GM12878 (cell line): ENCODE measurements at regions not wholly inside any gene's neighbourhood (a gene's known extent, or its start where the extent isn't known, plus 50 kb on each side); places are given as distances from the start of the nearest gene placed in this dataset.

Experiments used
- ATAC-seq: fragments of 200-7000 bp; cut with Tn5 transposase; 3 replicates; pipeline ENCODE4 v1.9.1; 2020; ENCODE audit warnings: mild to moderate bottlenecking, moderate library complexity
- BruUV-seq: library from RNA; stranded (reverse); fragments of 400-500 nt; replicated peaks from 2 replicates; lab custom pipeline; 2021; lab: Mats Ljungman, UMichigan
- CTCF ChIA-PET: fragments of 300-600 bp; sonication (Branson Sonifier 250); formaldehyde crosslinking; extraction: SDS; loops from one replicate; lab custom pipeline; 2021; ENCODE audit warnings: inconsistent platforms; lab: Yijun Ruan, JAX
- POLR2A ChIA-PET: fragments of 350-600 bp; formaldehyde crosslinking; extraction: SDS; loops from one replicate; lab custom pipeline; 2021; ENCODE audit warnings: inconsistent platforms; lab: Charles Lee
- RAD21 ChIA-PET: fragments of 300-600 bp; sonication (Branson Sonifier 250); formaldehyde crosslinking; loops from one replicate; lab custom pipeline; 2023; ENCODE audit warnings: antibody characterized with exemption; ENCODE audit not compliant: unreplicated experiment; lab: Charles Lee
- SMC1A ChIA-PET: fragments of 300-600 bp; sonication (Branson Sonifier 250); formaldehyde crosslinking; loops from one replicate; lab custom pipeline; 2023; ENCODE audit not compliant: unreplicated experiment, uncharacterized antibody; lab: Charles Lee
- DNase-seq: peaks from one replicate; pipeline ENCODE4 v3.0.0-alpha.2; 2011; ENCODE audit warnings: low read depth, low spot score
- FAIRE-seq: peaks from 3 replicates; lab custom pipeline; 2011; peaks lifted over from hg19 to GRCh38; lab: Jason Lieb, UNC
- H2AFZ ChIP-seq: 2 replicates; pipeline ENCODE4 v1.6.0; 2011; ENCODE audit warnings: low read depth, low read length, control low read depth; ENCODE audit not compliant: control insufficient read depth
- H3K27ac ChIP-seq: 2 replicates; pipeline ENCODE4 v1.5.1; 2011; ENCODE audit warnings: control low read depth; ENCODE audit not compliant: control insufficient read depth, insufficient read depth
- H3K27me3 ChIP-seq, 2 experiments: replicated peaks in 1 of 2; 2 replicates each; pipeline versions ENCODE4 v1.6.0 to v1.6.1; 2011; ENCODE audit warnings: low read length in 1 of 2; ENCODE audit not compliant: control insufficient read depth in 2 of 2, insufficient read depth in 2 of 2
- H3K36me3 ChIP-seq, 2 experiments: 2 replicates each; pipeline ENCODE4 v1.5.1; 2011; ENCODE audit warnings: low read length in 1 of 2; ENCODE audit not compliant: control insufficient read depth in 2 of 2, insufficient read depth in 2 of 2
- H3K4me1 ChIP-seq: 2 replicates; pipeline ENCODE4 v1.6.1; 2011; ENCODE audit warnings: mild to moderate bottlenecking, low read length, moderate library complexity, mixed read lengths; ENCODE audit not compliant: control insufficient read depth, insufficient read depth
- H3K4me2 ChIP-seq: 2 replicates; pipeline ENCODE4 v1.6.0; 2011; ENCODE audit warnings: control low read depth; ENCODE audit not compliant: control insufficient read depth, insufficient read depth
- H3K4me3 ChIP-seq: fragments of 200-600 bp; sonication (generic); 2 replicates; pipeline ENCODE4 v1.5.1; 2016
- H3K79me2 ChIP-seq: 2 replicates; pipeline ENCODE4 v1.6.0; 2011; ENCODE audit warnings: low read length; ENCODE audit not compliant: control insufficient read depth, insufficient read depth
- H3K9ac ChIP-seq: 2 replicates; pipeline ENCODE4 v1.8.0; 2011; ENCODE audit warnings: low read length, control low read depth, mixed read lengths; ENCODE audit not compliant: control insufficient read depth, insufficient read depth
- H3K9me3 ChIP-seq: replicated peaks from 3 replicates; pipeline ENCODE4 v1.5.1; 2011; ENCODE audit warnings: mild to moderate bottlenecking, low read length; ENCODE audit not compliant: control insufficient read depth, insufficient read depth
- H4K20me1 ChIP-seq: 2 replicates; pipeline ENCODE4 v1.6.0; 2011; ENCODE audit not compliant: control insufficient read depth, insufficient read depth
- CHD4 ChIP-seq: fragments of 200-600 bp; sonication (generic); IDR thresholded peaks from 2 replicates; pipeline ENCODE4 v1.6.1; 2016; ENCODE audit warnings: mild to moderate bottlenecking
- CTCF ChIP-seq, 3 experiments: IDR thresholded peaks in 2 of 3; conservative IDR thresholded peaks in 1 of 3; 2 replicates each; pipeline ENCODE4 v1.5.1; 2011; ENCODE audit warnings: low read depth in 3 of 3, low read length in 3 of 3, mild to moderate bottlenecking in 3 of 3, control low read depth in 2 of 3, moderate library complexity in 2 of 3, inconsistent platforms in 1 of 3, mixed read lengths in 1 of 3; ENCODE audit not compliant: control insufficient read depth in 2 of 3, insufficient read depth in 1 of 3; ENCODE audit errors: extremely low read depth in 1 of 3
- FOXK2 ChIP-seq: fragments of 450-650 bp; IDR thresholded peaks from 2 replicates; pipeline ENCODE4 v1.6.1; 2017; ENCODE audit warnings: mild to moderate bottlenecking, moderate library complexity
- PBX3 ChIP-seq: IDR thresholded peaks from 2 replicates; pipeline ENCODE4 v1.6.1; 2011; ENCODE audit warnings: mild to moderate bottlenecking, low read depth, low read length, moderate library complexity; ENCODE audit not compliant: insufficient replicate concordance
- TCF3 ChIP-seq: IDR thresholded peaks from 2 replicates; pipeline ENCODE4 v1.6.1; 2012; ENCODE audit warnings: low read depth, mild to moderate bottlenecking, low read length, borderline replicate concordance; ENCODE audit not compliant: insufficient read depth
- TCF7 ChIP-seq: IDR thresholded peaks from 2 replicates; pipeline ENCODE4 v1.6.1; 2014; ENCODE audit warnings: antibody characterized with exemption, borderline replicate concordance
- WGBS: methylation state at CpG from one replicate; pipeline ENCODE4 v1.1.6; 2016; ENCODE audit warnings: low lambda C conversion rate; ENCODE audit not compliant: insufficient replicate concordance, insufficient coverage; ENCODE audit errors: missing lambda C conversion rate; 5-methylcytosine and 5-hydroxymethylcytosine counted together
- in situ Hi-C: fragments of 300-500 bp; cut with MboI; formaldehyde crosslinking; loops from 9 replicates; pipeline ENCODE4 v1.14.3; 2018; ENCODE audit warnings: mixed read lengths
- intact Hi-C: fragments of 100-400 bp; cut with micrococcal nuclease; formaldehyde crosslinking; loops from one replicate; pipeline ENCODE4 v1.14.2; 2022; ENCODE audit not compliant: unreplicated experiment
- TF ChIP-seq, protein P1 (sequence below): IDR thresholded peaks from 2 replicates; pipeline ENCODE4 v1.6.1; 2011; ENCODE audit warnings: borderline replicate concordance, low read depth, mild to moderate bottlenecking, moderate library complexity, low read length; ENCODE audit not compliant: insufficient read depth, poor library complexity, severe bottlenecking

GRCh38 chr12:91667694-91668093 lies 478.0 kb downstream of the BTG1 start:
- no peaks in the 10 kb centered on the region for H3K36me3 ChIP-seq
- no peaks in the 10 kb centered on the region for H3K4me1 ChIP-seq
- no peaks in the 10 kb centered on the region for H3K79me2 ChIP-seq
- no peak overlapping the region for H2AFZ ChIP-seq
- no peaks in the 10 kb centered on the region for H4K20me1 ChIP-seq
- no TSS peak for BruUV-seq
- SMC1A ChIA-PET: interaction anchor here (3.0 kb wide), 1 partner anchor 10 kb away, joined by 8 read pairs; no protein-coding TSS in a partner anchor
- CTCF ChIA-PET: no interaction called here
- H3K27ac ChIP-seq: no peak overlapping the region
- DNase-seq: no peak
- intact Hi-C loops: no loop called here
- in situ Hi-C loops: no loop called here
- H3K9ac ChIP-seq: no peak overlapping the region
- TF ChIP-seq PBX3 (no peak), FOXK2 (no peak), TCF3 (no peak), TCF7 (no peak), CHD4 (no peak), CTCF (IDR thresholded peaks at IDR 0.05 in 2 of 3, conservative IDR thresholded peaks at IDR 0.05 in 1 of 3; ENCODE audit: control insufficient read depth in 2 of 3, extremely low read depth in 1 of 3, insufficient read depth in 1 of 3, low read depth in 3 of 3, low read length in 3 of 3) (no peak)
- TF ChIP-seq, protein P1, sequence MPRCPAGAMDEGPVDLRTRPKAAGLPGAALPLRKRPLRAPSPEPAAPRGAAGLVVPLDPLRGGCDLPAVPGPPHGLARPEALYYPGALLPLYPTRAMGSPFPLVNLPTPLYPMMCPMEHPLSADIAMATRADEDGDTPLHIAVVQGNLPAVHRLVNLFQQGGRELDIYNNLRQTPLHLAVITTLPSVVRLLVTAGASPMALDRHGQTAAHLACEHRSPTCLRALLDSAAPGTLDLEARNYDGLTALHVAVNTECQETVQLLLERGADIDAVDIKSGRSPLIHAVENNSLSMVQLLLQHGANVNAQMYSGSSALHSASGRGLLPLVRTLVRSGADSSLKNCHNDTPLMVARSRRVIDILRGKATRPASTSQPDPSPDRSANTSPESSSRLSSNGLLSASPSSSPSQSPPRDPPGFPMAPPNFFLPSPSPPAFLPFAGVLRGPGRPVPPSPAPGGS: no peak
- TF ChIP-seq, all 136 proteins: peak for 0
- WGBS: 32% methylated on average over 2 of the region's 2 CpGs
- POLR2A ChIA-PET: interaction anchor here (1.1 kb wide), 1 partner anchor 11 kb away, joined by 3 read pairs; no protein-coding TSS in a partner anchor
- ATAC-seq: no peak
- no peaks in the 10 kb centered on the region for H3K9me3 ChIP-seq
- H3K27me3 ChIP-seq: no peaks in the 10 kb centered on the region
- RAD21 ChIA-PET: no interaction called here
- FAIRE-seq: no peak
- H3K4me3 ChIP-seq: no peak overlapping the region
- no peak overlapping the region for H3K4me2 ChIP-seq
